RWPE2 (cell line): ENCODE measurements at regions not wholly inside any gene's neighbourhood (a gene's known extent, or its start where the extent isn't known, plus 50 kb on each side); places are given as distances from the start of the nearest gene placed in this dataset.
A peak's percentile ranks its signal among the peaks of the same experiment; 100 is the strongest.

ENCODE experiments used
- ATAC-seq: fragments of 200-7000 bp; cut with Tn5 transposase; 3 replicates; pipeline ENCODE4 v1.9.1; 2021; ENCODE audit warnings: low read depth
- DNase-seq: peaks from one replicate; pipeline ENCODE4 v3.0.0-alpha.2; 2020; ENCODE audit warnings: low spot score
- H3K27ac ChIP-seq: fragments of 450-650 bp; 2 replicates; pipeline ENCODE4 v1.5.1; 2017; ENCODE audit warnings: mild to moderate bottlenecking; ENCODE audit not compliant: poor library complexity, severe bottlenecking
- H3K27me3 ChIP-seq: fragments of 250-450 bp; sonication (Bioruptor Pico); 2 replicates; pipeline ENCODE4 v1.5.1; 2021; ENCODE audit warnings: mild to moderate bottlenecking, moderate library complexity; ENCODE audit not compliant: insufficient read depth, poor library complexity, severe bottlenecking
- H3K36me3 ChIP-seq: fragments of 250-450 bp; sonication (Bioruptor Pico); 2 replicates; pipeline ENCODE4 v1.5.1; 2020; ENCODE audit warnings: low read depth, mild to moderate bottlenecking, moderate library complexity
- H3K4me1 ChIP-seq: fragments of 250-450 bp; sonication (Bioruptor Pico); 2 replicates; pipeline ENCODE4 v1.5.1; 2021; ENCODE audit warnings: mild to moderate bottlenecking, moderate library complexity; ENCODE audit not compliant: insufficient read depth, poor library complexity, severe bottlenecking
- H3K4me3 ChIP-seq: fragments of 250-450 bp; sonication (Bioruptor Pico); 2 replicates; pipeline ENCODE4 v1.5.1; 2021; ENCODE audit warnings: mild to moderate bottlenecking, moderate library complexity; ENCODE audit not compliant: severe bottlenecking
- H3K9me3 ChIP-seq: fragments of 250-450 bp; sonication (Bioruptor Pico); 2 replicates; pipeline ENCODE4 v1.5.1; 2021; ENCODE audit warnings: mild to moderate bottlenecking, moderate library complexity; ENCODE audit not compliant: severe bottlenecking
- TF ChIP-seq, protein P1 (sequence below): fragments of 450-650 bp; IDR thresholded peaks from one replicate; pipeline ENCODE4 v1.5.1; 2017; ENCODE audit warnings: mild to moderate bottlenecking, moderate library complexity; ENCODE audit not compliant: poor library complexity, severe bottlenecking

DNA sequence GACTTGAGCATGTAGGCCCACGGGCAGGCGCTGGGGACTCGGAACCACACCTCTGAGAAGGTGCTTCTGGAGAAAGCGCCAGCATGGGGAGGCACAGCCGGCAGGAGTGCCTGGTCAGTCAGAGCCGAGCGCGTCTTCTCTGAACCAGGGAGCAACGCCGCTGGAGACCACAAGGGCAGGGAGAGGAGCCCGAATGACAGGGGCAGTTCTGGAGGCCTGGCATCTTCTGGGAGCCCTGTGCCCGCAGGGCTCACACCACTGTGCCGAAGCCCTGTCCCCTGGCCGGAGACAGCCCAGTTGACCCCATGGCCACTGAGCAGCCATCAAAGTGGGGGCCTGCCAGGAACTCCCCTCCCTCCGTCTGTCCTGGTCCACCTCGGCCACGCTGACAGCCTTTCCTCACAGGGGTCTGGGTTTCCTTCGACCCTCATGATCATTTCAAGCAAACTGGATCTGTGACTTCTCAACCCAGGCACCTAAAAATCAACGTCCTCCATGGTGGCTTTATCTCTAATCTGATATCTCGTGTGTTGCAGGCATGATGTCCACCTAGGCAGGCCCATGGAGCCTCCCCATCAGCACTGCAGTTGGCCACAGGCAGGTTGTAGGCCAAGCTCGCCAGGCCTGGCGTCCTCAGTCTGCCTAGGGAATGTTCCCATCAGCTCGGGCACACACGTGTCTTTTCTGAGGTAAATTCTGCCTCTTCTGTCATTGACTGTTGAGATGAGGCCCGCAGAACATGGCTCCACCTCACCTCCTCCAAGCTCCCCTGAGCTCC is 299.3 kb upstream of the RTL1 start:
- TF ChIP-seq, protein P1, sequence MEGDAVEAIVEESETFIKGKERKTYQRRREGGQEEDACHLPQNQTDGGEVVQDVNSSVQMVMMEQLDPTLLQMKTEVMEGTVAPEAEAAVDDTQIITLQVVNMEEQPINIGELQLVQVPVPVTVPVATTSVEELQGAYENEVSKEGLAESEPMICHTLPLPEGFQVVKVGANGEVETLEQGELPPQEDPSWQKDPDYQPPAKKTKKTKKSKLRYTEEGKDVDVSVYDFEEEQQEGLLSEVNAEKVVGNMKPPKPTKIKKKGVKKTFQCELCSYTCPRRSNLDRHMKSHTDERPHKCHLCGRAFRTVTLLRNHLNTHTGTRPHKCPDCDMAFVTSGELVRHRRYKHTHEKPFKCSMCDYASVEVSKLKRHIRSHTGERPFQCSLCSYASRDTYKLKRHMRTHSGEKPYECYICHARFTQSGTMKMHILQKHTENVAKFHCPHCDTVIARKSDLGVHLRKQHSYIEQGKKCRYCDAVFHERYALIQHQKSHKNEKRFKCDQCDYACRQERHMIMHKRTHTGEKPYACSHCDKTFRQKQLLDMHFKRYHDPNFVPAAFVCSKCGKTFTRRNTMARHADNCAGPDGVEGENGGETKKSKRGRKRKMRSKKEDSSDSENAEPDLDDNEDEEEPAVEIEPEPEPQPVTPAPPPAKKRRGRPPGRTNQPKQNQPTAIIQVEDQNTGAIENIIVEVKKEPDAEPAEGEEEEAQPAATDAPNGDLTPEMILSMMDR = no peak
- ATAC-seq (no peak), DNase-seq (peak; percentile 57)
- no peaks in the 10 kb centered on the region for H3K27me3 ChIP-seq
- no peaks in the 10 kb centered on the region for H3K4me1 ChIP-seq
- no peak overlapping the region for H3K27ac ChIP-seq
- no peak overlapping the region for H3K4me3 ChIP-seq
- no peaks in the 10 kb centered on the region for H3K36me3 ChIP-seq
- peaks cover 3% of the 10 kb centered on the region for H3K9me3 ChIP-seq

DNA sequence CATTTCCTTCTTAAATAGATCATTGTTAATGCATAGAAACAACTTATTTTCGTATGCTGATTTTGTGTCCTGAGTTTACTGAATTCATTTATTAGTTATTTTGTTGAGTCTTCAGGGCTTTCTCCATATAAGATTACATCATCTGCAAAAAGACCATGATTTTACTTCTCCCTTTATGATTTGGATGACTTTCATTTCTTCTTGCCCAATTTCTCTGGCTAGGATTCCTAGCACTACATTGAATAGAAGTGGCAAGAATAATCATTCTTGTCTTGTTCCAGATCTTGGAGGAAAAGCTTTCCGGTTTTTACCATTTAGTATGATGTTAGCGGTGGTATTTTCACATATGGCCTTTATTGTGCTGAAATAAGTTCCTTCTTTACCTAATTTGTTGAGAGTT is 303.0 kb upstream of the RTL1 start:
- no peaks in the 10 kb centered on the region for H3K27me3 ChIP-seq
- no peak overlapping the region for H3K27ac ChIP-seq
- no peak overlapping the region for H3K4me3 ChIP-seq
- DNase-seq = no peak
- TF ChIP-seq, protein P1 = no peak
- H3K9me3 ChIP-seq = peaks cover 10% of the 10 kb centered on the region
- ATAC-seq = no peak
- no peaks in the 10 kb centered on the region for H3K4me1 ChIP-seq
- no peaks in the 10 kb centered on the region for H3K36me3 ChIP-seq

DNA sequence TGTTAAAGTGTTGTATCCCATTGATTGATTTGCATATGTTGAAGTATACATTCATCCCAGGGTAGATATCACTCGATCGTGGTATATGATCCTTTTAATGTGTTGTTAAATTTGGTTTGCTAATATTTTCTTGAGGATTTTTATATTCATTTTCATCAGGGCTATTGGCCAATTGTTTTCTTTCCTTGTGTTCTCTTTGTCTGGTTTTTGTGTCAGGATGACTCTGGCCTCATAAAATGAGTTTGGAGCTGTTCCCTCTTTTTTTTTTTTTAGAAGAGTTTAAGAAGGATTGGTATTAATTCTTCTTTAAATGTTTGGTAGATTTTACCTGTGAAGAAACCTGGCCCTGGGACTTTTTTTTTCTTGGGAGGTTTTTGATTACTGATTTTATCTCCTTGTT is 303.5 kb upstream of the RTL1 start:
- H3K4me1 ChIP-seq = no peaks in the 10 kb centered on the region
- no peaks in the 10 kb centered on the region for H3K27me3 ChIP-seq
- H3K4me3 ChIP-seq = no peak overlapping the region
- no peak overlapping the region for H3K27ac ChIP-seq
- H3K36me3 ChIP-seq = no peaks in the 10 kb centered on the region
- no peak for DNase-seq
- TF ChIP-seq, protein P1 = no peak
- ATAC-seq = no peak
- peaks cover 10% of the 10 kb centered on the region for H3K9me3 ChIP-seq

DNA sequence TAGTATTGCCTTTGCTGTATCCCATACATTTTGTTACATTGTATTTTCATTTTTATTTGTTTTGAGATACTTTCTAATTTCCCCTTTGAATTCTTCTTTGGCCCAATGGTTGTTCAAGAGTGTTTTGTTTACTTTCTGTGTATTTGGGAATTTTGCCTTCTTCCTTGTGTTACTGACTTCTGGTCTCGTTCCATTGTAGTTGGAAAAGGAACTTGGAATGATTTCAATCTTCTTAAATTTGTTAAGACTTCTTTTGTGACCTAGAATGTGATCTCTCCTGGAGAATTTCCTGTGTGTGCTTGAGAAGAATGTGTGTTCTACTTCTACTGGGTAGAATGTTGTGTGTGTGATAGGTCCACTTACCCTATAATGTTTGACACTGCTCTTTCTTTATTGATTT is 304.4 kb upstream of the RTL1 start:
- Histone ChIP-seq H3K36me3 (no peaks in the 10 kb centered on the region), H3K4me1 (no peaks in the 10 kb centered on the region), H3K27ac (no peak overlapping the region), H3K27me3 (no peaks in the 10 kb centered on the region), H3K4me3 (no peak overlapping the region), H3K9me3 (peaks cover 10% of the 10 kb centered on the region)
- TF ChIP-seq, protein P1 = no peak
- DNase-seq (no peak), ATAC-seq (no peak)

DNA sequence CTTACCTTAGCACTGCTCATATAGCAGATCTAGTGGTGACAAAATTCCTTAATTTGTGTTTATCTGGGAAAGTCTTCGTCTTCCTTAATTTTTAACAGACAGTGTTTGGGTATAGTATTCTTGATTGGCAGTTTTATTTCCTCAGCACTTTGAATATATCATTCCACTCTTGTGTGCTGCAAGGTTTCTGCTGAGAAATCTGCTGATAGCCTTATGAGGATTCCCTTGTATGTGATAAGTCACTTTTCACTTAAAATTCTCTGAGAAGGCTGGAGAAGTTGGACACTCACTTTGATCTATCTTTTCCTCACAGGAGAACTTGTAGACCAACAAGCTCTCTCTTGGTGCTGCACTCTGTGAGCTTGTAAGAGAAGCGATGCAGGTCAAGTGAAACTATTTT is 306.1 kb upstream of the RTL1 start:
- no peak for DNase-seq
- Histone ChIP-seq H3K9me3 (peaks cover 10% of the 10 kb centered on the region), H3K27ac (no peak overlapping the region), H3K27me3 (no peaks in the 10 kb centered on the region), H3K4me3 (no peak overlapping the region), H3K36me3 (no peaks in the 10 kb centered on the region), H3K4me1 (no peaks in the 10 kb centered on the region)
- no peak for ATAC-seq
- TF ChIP-seq, protein P1 = no peak
